ENCODE measurements at regions not wholly inside any gene's neighbourhood (a gene's known extent, or its start where the extent isn't known, plus 50 kb on each side); places are given as distances from the start of the nearest gene placed in this dataset.

GRCh38 chr1:55702064-55702463 is 486.9 kb upstream of the USP24 start:
- TF ChIP-seq CTCF (IDR thresholded peaks at IDR 0.05) = peak; percentile 65
- no peak for TF ChIP-seq EZH2phosphoT487 (IDR thresholded peaks at IDR 0.05)

All from neural progenitor cell (in vitro differentiated cells).